A549 (cell line): ENCODE measurements at regions not wholly inside any gene's neighbourhood (a gene's known extent, or its start where the extent isn't known, plus 50 kb on each side); places are given as distances from the start of the nearest gene placed in this dataset.
A peak's percentile ranks its signal among the peaks of the same experiment; 100 is the strongest.

ENCODE experiments used
- ATAC-seq, 2 experiments: fragments of 200-7000 bp in 1 of 2; fragments of >200 bp in 1 of 2; cut with Nextera tagmentation in 1 of 2; cut with Tn5 transposase in 1 of 2; 3 replicates each; pipeline versions ENCODE4 v1.8.0 to v1.9.1; 2018 to 2020; ENCODE audit warnings: mild to moderate bottlenecking in 1 of 2, moderate library complexity in 1 of 2
- CTCF ChIA-PET: fragments of 300-600 bp; sonication (Branson Sonifier 250); formaldehyde crosslinking; extraction: SDS; loops from one replicate; lab custom pipeline; 2021; ENCODE audit warnings: antibody characterized with exemption, inconsistent platforms; lab: Yijun Ruan, JAX
- POLR2A ChIA-PET: fragments of 350-600 bp; formaldehyde crosslinking; extraction: SDS; loops from one replicate; lab custom pipeline; 2021; ENCODE audit warnings: antibody characterized with exemption, inconsistent platforms; lab: Yijun Ruan, JAX
- DNase-seq, 2 experiments: peaks; one replicate each; pipeline versions ENCODE4 v3.0.0 to v3.0.0-alpha.2; 2011 to 2016; ENCODE audit warnings: low read depth in 1 of 2, low spot score in 1 of 2
- FAIRE-seq: peaks from 2 replicates; lab custom pipeline; 2011; peaks lifted over from hg19 to GRCh38; lab: Jason Lieb, UNC
- H3K27ac ChIP-seq, 2 experiments: fragments of >200 bp; sonication (Bioruptor Twin); formaldehyde crosslinking; 3 replicates each; pipeline ENCODE4 v1.5.1; 2016 to 2017
- H3K4me1 ChIP-seq: fragments of >200 bp; sonication (Bioruptor Twin); formaldehyde crosslinking; 3 replicates; pipeline ENCODE4 v1.6.1; 2016
- H3K4me2 ChIP-seq: fragments of >200 bp; sonication (Bioruptor Twin); formaldehyde crosslinking; 3 replicates; pipeline ENCODE4 v1.6.1; 2016
- H3K4me3 ChIP-seq: fragments of >200 bp; sonication (Bioruptor Twin); formaldehyde crosslinking; 3 replicates; pipeline ENCODE4 v1.5.1; 2016
- H3K9me3 ChIP-seq: fragments of >200 bp; sonication (Bioruptor Twin); formaldehyde crosslinking; 3 replicates; pipeline ENCODE4 v1.6.1; 2016
- BHLHE40 ChIP-seq: IDR thresholded peaks from 2 replicates; pipeline ENCODE4 v1.6.1; 2012; ENCODE audit warnings: low read depth, low read length, inconsistent platforms
- CHD2 ChIP-seq: fragments of 150-350 bp; IDR thresholded peaks from 2 replicates; pipeline ENCODE4 v1.6.1; 2014; ENCODE audit warnings: low read length; ENCODE audit not compliant: partially characterized antibody
- CHD4 ChIP-seq: fragments of 200-600 bp; sonication (generic); IDR thresholded peaks from 2 replicates; pipeline ENCODE4 v1.6.1; 2016; ENCODE audit warnings: antibody characterized with exemption, mild to moderate bottlenecking, borderline replicate concordance
- EHF ChIP-seq: fragments of 250-450 bp; sonication (Bioruptor Pico); IDR thresholded peaks from 2 replicates; pipeline ENCODE4 v1.5.0; 2020; ENCODE audit warnings: mild to moderate bottlenecking
- ESRRA ChIP-seq: fragments of 150-350 bp; IDR thresholded peaks from 2 replicates; pipeline ENCODE4 v1.6.1; 2014; ENCODE audit warnings: mild to moderate bottlenecking, low read length, borderline replicate concordance
- FOSB ChIP-seq: fragments of 250-450 bp; sonication (Bioruptor Pico); IDR thresholded peaks from 2 replicates; pipeline ENCODE4 v1.5.0; 2020; ENCODE audit warnings: mild to moderate bottlenecking, moderate library complexity
- HDAC2 ChIP-seq: fragments of 200-600 bp; sonication (generic); IDR thresholded peaks from 2 replicates; pipeline ENCODE4 v1.6.1; 2016
- HEYL ChIP-seq: fragments of 250-450 bp; sonication (Bioruptor Pico); IDR thresholded peaks from 2 replicates; pipeline ENCODE4 v1.8.0; 2021; ENCODE audit warnings: mild to moderate bottlenecking, moderate library complexity
- HOXA7 ChIP-seq: fragments of 250-450 bp; sonication (Bioruptor Pico); IDR thresholded peaks from 2 replicates; pipeline ENCODE4 v1.5.0; 2020; ENCODE audit warnings: mild to moderate bottlenecking, moderate library complexity
- JUN ChIP-seq, 2 experiments: fragments of >200 bp; sonication (Bioruptor Twin); formaldehyde crosslinking; IDR thresholded peaks; 2 replicates in 1 of 2; 3 replicates in 1 of 2; pipeline ENCODE4 v1.6.1; 2016 to 2017
- KDM1A ChIP-seq: fragments of 200-600 bp; sonication (generic); IDR thresholded peaks from 2 replicates; pipeline ENCODE4 v1.6.1; 2016; ENCODE audit warnings: low read depth, mild to moderate bottlenecking
- NFE2L2 ChIP-seq: fragments of 150-350 bp; conservative IDR thresholded peaks from 2 replicates; pipeline ENCODE4 v1.6.1; 2014; ENCODE audit warnings: low read length
- POLR2A ChIP-seq: IDR thresholded peaks from 2 replicates; pipeline ENCODE4 v1.6.1; 2012; ENCODE audit warnings: mild to moderate bottlenecking, low read length
- POLR2AphosphoS2 ChIP-seq: conservative IDR thresholded peaks from 2 replicates; pipeline ENCODE4 v1.6.1; 2012; ENCODE audit warnings: low read length, improper control_type of control experiment, inconsistent platforms
- SREBF2 ChIP-seq: fragments of 450-650 bp; IDR thresholded peaks from 2 replicates; pipeline ENCODE4 v1.6.1; 2014; ENCODE audit warnings: mild to moderate bottlenecking, moderate library complexity
- TP53 ChIP-seq: fragments of 250-450 bp; sonication (Bioruptor Pico); IDR thresholded peaks from 2 replicates; pipeline ENCODE4 v1.5.0; 2021; ENCODE audit warnings: mild to moderate bottlenecking, moderate library complexity
- USF2 ChIP-seq: fragments of 450-650 bp; IDR thresholded peaks from 2 replicates; pipeline ENCODE4 v1.6.1; 2014; ENCODE audit warnings: antibody characterized with exemption
- ZC3H11A ChIP-seq: fragments of 450-650 bp; IDR thresholded peaks from 2 replicates; pipeline ENCODE4 v1.6.1; 2014; ENCODE audit warnings: antibody characterized with exemption, mild to moderate bottlenecking
- ZFP36 ChIP-seq: fragments of 450-650 bp; IDR thresholded peaks from 2 replicates; pipeline ENCODE4 v1.6.1; 2014; ENCODE audit warnings: borderline replicate concordance; ENCODE audit not compliant: partially characterized antibody
- ZNF302 ChIP-seq: fragments of 250-450 bp; sonication (Bioruptor Pico); IDR thresholded peaks from 2 replicates; pipeline ENCODE4 v1.9.0; 2021; ENCODE audit warnings: inconsistent platforms, mild to moderate bottlenecking, moderate library complexity
- WGBS: methylation state at CpG from one replicate; pipeline ENCODE4 v1.1.6; 2017; ENCODE audit errors: missing lambda C conversion rate; 5-methylcytosine and 5-hydroxymethylcytosine counted together
- TF ChIP-seq, protein P1 (sequence below): IDR thresholded peaks from 2 replicates; pipeline ENCODE4 v1.6.1; 2012

GRCh38 chr10:70997236-70997635 is 108.9 kb upstream of the PCBD1 start:
- H3K9me3 ChIP-seq: no peaks in the 10 kb centered on the region
- TF ChIP-seq HDAC2 (no peak), ZNF302 (CRISPR knock-in tag) (no peak), NFE2L2 (no peak), CHD2 (no peak), POLR2AphosphoS2 (no peak), CHD4 (no peak), POLR2A (no peak)
- CTCF ChIA-PET: interaction anchor here (1.2 to 1.9 kb wide), 3 partner anchors 13 to 22 kb away, joined by 3 to 4 read pairs (median 4); no protein-coding TSS in a partner anchor
- H3K4me2 ChIP-seq: no peak overlapping the region
- FAIRE-seq (no peak), ATAC-seq (no peak), DNase-seq (no peak)
- 11% methylated on average over 3 of the region's 3 CpGs for WGBS
- no peak overlapping the region for H3K27ac ChIP-seq
- H3K4me3 ChIP-seq: no peak overlapping the region
- peaks cover 9% of the 10 kb centered on the region; the same call in 1 of the 3 replicates for H3K4me1 ChIP-seq
- POLR2A ChIA-PET: no interaction called here

GRCh38 chr10:70998086-70998485 is 109.7 kb upstream of the PCBD1 start:
- no peak for ATAC-seq
- Histone ChIP-seq H3K4me3 (no peak overlapping the region), H3K27ac (no peak overlapping the region), H3K9me3 (no peaks in the 10 kb centered on the region), H3K4me1 (peaks cover 9% of the 10 kb centered on the region; the same call in 1 of the 3 replicates), H3K4me2 (no peak overlapping the region)
- ChIA-PET CTCF (interaction anchor here (1.1 to 1.2 kb wide), 2 partner anchors 9 to 1483 kb away, joined by 3 to 4 read pairs; no protein-coding TSS in a partner anchor), POLR2A (no interaction called here)
- no peak for FAIRE-seq
- 33% methylated on average over 9 of the region's 9 CpGs for WGBS
- TF ChIP-seq JUN (IDR thresholded peaks at IDR 0.05) (no peak), HOXA7 (CRISPR knock-in tag) (no peak), CHD2 (no peak), EHF (CRISPR knock-in tag) (no peak), KDM1A (no peak), HEYL (no peak), ZFP36 (no peak), HDAC2 (no peak), TP53 (CRISPR knock-in tag) (no peak)
- TF ChIP-seq, protein P1, sequence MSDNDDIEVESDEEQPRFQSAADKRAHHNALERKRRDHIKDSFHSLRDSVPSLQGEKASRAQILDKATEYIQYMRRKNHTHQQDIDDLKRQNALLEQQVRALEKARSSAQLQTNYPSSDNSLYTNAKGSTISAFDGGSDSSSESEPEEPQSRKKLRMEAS: no peak
- no peak for DNase-seq

- TF ChIP-seq SREBF2 (no peak), USF2 (no peak), ESRRA (no peak), HDAC2 (no peak), BHLHE40 (no peak), FOSB (no peak), ZC3H11A (no peak)
- FAIRE-seq (no peak), DNase-seq (peak; percentile 7 to 18)
Observed at GRCh38 chr10:71001470-71001869, 113.1 kb upstream of the PCBD1 start.

More at GRCh38 chr10:71001470-71001869, 113.1 kb upstream of the PCBD1 start:
- Histone ChIP-seq H3K9me3 (no peaks in the 10 kb centered on the region), H3K4me1 (peaks cover 9% of the 10 kb centered on the region; the same call in 1 of the 3 replicates), H3K4me2 (no peak overlapping the region), H3K27ac (no peak overlapping the region), H3K4me3 (no peak overlapping the region)
- ChIA-PET POLR2A (no interaction called here), CTCF (interaction anchor here (1.4 to 2.3 kb wide), 2 partner anchors 10 to 22 kb away, joined by 4 to 6 read pairs; no protein-coding TSS in a partner anchor)
- 0% methylated on average over 2 of the region's 2 CpGs for WGBS
- no peak; a peak in 2 of 6 replicates for ATAC-seq
